ENCODE measurements at regions not wholly inside any gene's neighbourhood (a gene's known extent, or its start where the extent isn't known, plus 50 kb on each side); places are given as distances from the start of the nearest gene placed in this dataset.

DNA sequence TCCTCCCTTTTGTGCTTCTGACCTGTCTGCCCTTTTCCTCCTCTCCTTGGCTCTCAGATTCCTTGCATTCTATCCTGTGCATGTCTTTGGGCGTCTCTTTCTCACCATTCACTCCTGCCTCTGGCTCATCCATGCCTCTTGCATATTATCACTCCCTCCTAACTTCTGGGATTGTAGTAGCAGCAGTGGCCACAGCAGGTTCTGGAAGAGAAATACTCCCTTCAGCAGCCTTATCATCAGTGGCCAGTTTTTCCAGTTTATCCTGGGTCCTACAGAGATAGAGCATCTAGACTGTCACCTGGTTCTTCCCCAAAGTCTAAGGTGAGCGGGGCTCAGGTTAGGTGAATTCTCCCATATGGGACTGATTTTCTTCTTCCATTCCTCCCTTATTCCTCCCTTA lies 354.0 kb upstream of the CCL2 start:
- TF ChIP-seq, protein P1, sequence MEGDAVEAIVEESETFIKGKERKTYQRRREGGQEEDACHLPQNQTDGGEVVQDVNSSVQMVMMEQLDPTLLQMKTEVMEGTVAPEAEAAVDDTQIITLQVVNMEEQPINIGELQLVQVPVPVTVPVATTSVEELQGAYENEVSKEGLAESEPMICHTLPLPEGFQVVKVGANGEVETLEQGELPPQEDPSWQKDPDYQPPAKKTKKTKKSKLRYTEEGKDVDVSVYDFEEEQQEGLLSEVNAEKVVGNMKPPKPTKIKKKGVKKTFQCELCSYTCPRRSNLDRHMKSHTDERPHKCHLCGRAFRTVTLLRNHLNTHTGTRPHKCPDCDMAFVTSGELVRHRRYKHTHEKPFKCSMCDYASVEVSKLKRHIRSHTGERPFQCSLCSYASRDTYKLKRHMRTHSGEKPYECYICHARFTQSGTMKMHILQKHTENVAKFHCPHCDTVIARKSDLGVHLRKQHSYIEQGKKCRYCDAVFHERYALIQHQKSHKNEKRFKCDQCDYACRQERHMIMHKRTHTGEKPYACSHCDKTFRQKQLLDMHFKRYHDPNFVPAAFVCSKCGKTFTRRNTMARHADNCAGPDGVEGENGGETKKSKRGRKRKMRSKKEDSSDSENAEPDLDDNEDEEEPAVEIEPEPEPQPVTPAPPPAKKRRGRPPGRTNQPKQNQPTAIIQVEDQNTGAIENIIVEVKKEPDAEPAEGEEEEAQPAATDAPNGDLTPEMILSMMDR (IDR thresholded peaks at IDR 0.05) = no peak
- TF ChIP-seq POLR2AphosphoS5 (IDR thresholded peaks at IDR 0.05) = no peak

Measured in gastroesophageal sphincter (tissue), 3 donors.